ENCODE measurements at regions not wholly inside any gene's neighbourhood (a gene's known extent, or its start where the extent isn't known, plus 50 kb on each side); places are given as distances from the start of the nearest gene placed in this dataset.

DNA sequence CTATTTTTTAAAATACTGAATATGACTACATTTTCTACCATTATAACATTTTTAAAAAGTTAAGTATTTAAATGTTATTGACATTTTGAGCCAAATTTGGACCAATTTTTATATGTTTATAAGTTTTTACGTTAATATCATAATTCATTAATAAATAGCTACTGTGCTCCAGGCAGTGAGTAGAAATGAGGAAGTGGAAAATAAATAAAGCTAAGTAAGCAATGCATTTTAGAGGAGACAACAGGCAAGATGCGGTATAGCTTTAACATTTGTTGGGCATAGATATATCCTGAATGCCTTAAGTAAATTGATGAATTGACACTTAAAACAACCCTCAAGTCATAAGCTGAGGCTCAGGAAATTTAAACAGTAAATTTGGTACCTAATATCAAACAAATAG lies 474.8 kb downstream of the PCDH10 start:
- H3K4me3 Mint-ChIP-seq = no peak overlapping the region
- DNase-seq = no peak
- H3K9me3 Mint-ChIP-seq = peaks cover under 1% of the 10 kb centered on the region
- ChIA-PET POLR2A (no interaction called here), CTCF (no interaction called here)
- H3K4me1 Mint-ChIP-seq = no peaks in the 10 kb centered on the region
- no peaks in the 10 kb centered on the region for H3K36me3 Mint-ChIP-seq (ENCODE audit: low read depth)
- no peaks in the 10 kb centered on the region for H3K27me3 Mint-ChIP-seq
- H3K27ac Mint-ChIP-seq = no peak overlapping the region

GRCh38 chr4:133621628-133622027 lies 472.5 kb downstream of the PCDH10 start:
- no peak for DNase-seq
- Mint-ChIP-seq H3K36me3 (ENCODE audit: low read depth) (no peaks in the 10 kb centered on the region), H3K27ac (no peak overlapping the region), H3K4me3 (no peak overlapping the region), H3K4me1 (no peaks in the 10 kb centered on the region), H3K9me3 (no peaks in the 10 kb centered on the region), H3K27me3 (no peaks in the 10 kb centered on the region)
- ChIA-PET CTCF (no interaction called here), POLR2A (no interaction called here)

- POLR2A ChIA-PET = no interaction called here
Observed at GRCh38 chr4:133620555-133620954, 471.5 kb downstream of the PCDH10 start.

DNA sequence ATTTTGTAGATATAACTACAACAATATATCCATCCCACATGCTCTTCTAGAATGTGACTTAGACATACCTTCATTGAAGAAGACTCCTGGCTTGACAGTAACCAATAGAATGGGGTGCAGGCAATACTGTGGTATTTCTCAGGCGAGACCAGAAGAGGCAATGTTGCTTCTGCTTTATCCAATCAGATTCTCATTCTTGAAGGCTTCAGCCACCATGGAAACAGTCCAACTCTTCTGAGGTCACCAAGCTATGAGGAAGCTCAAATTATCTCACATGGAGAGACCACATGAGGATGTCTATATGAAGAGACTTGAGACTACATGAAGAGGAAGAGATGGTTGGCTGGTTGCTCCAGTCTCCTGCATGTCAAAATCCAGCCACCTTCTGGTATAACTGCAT lies 469.9 kb downstream of the PCDH10 start:
- H3K27ac Mint-ChIP-seq = no peak overlapping the region
- no peaks in the 10 kb centered on the region for H3K4me1 Mint-ChIP-seq
- H3K36me3 Mint-ChIP-seq (ENCODE audit: low read depth) = no peaks in the 10 kb centered on the region
- H3K27me3 Mint-ChIP-seq = no peaks in the 10 kb centered on the region
- H3K9me3 Mint-ChIP-seq = no peaks in the 10 kb centered on the region
- DNase-seq = no peak
- CTCF ChIA-PET = no interaction called here
- POLR2A ChIA-PET = no interaction called here
- no peak overlapping the region for H3K4me3 Mint-ChIP-seq

More at GRCh38 chr4:133620555-133620954, 471.5 kb downstream of the PCDH10 start:
- DNase-seq = no peak
- Mint-ChIP-seq H3K4me1 (no peaks in the 10 kb centered on the region), H3K9me3 (no peaks in the 10 kb centered on the region), H3K27ac (no peak overlapping the region), H3K36me3 (ENCODE audit: low read depth) (no peaks in the 10 kb centered on the region), H3K27me3 (no peaks in the 10 kb centered on the region), H3K4me3 (no peak overlapping the region)
- CTCF ChIA-PET = no interaction called here

GRCh38 chr4:133600008-133600407 lies 450.9 kb downstream of the PCDH10 start:
- no peak overlapping the region for H3K4me3 Mint-ChIP-seq
- H3K9me3 Mint-ChIP-seq = no peaks in the 10 kb centered on the region
- H3K27ac Mint-ChIP-seq = no peak overlapping the region
- ChIA-PET POLR2A (no interaction called here), CTCF (no interaction called here)
- H3K36me3 Mint-ChIP-seq (ENCODE audit: low read depth) = no peaks in the 10 kb centered on the region
- H3K27me3 Mint-ChIP-seq = no peaks in the 10 kb centered on the region
- no peaks in the 10 kb centered on the region for H3K4me1 Mint-ChIP-seq
- DNase-seq = no peak

DNA sequence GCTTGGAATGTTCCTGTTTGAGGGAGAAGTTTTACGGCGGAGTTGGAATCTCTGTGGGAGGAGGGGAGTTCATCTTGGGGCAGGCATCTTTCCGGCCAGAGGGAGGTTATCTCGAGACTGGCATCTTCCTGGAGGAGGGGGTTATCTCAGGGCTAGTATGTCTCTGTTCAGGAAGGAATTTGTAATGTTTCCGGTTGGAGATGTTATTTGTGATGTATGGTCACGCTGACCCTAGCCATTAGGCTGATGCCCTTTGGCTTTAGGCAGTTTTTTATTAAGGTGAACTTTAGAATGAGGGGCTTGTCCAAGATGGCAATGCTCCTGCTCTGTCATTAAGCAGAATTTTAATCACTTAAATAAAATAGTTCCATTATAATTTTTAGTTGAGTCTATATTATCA lies 449.7 kb downstream of the PCDH10 start:
- CTCF ChIA-PET = no interaction called here
- Mint-ChIP-seq H3K36me3 (ENCODE audit: low read depth) (no peaks in the 10 kb centered on the region), H3K9me3 (no peaks in the 10 kb centered on the region), H3K27me3 (no peaks in the 10 kb centered on the region), H3K27ac (no peak overlapping the region), H3K4me3 (no peak overlapping the region), H3K4me1 (no peaks in the 10 kb centered on the region)
- POLR2A ChIA-PET = no interaction called here
- no peak for DNase-seq

GRCh38 chr4:133597251-133597650 lies 448.2 kb downstream of the PCDH10 start:
- H3K27ac Mint-ChIP-seq = no peak overlapping the region
- no peaks in the 10 kb centered on the region for H3K36me3 Mint-ChIP-seq (ENCODE audit: low read depth)
- H3K27me3 Mint-ChIP-seq = no peaks in the 10 kb centered on the region
- no peak overlapping the region for H3K4me3 Mint-ChIP-seq
- H3K4me1 Mint-ChIP-seq = no peaks in the 10 kb centered on the region
- no peaks in the 10 kb centered on the region for H3K9me3 Mint-ChIP-seq
- DNase-seq = no peak
- POLR2A ChIA-PET = no interaction called here
- CTCF ChIA-PET = no interaction called here

GRCh38 chr4:133596459-133596858 lies 447.4 kb downstream of the PCDH10 start:
- no peak overlapping the region for H3K27ac Mint-ChIP-seq
- ChIA-PET POLR2A (no interaction called here), CTCF (no interaction called here)
- H3K4me3 Mint-ChIP-seq = no peak overlapping the region
- no peaks in the 10 kb centered on the region for H3K4me1 Mint-ChIP-seq
- no peak for DNase-seq
- no peaks in the 10 kb centered on the region for H3K36me3 Mint-ChIP-seq (ENCODE audit: low read depth)
- no peaks in the 10 kb centered on the region for H3K27me3 Mint-ChIP-seq
- H3K9me3 Mint-ChIP-seq = no peaks in the 10 kb centered on the region

GRCh38 chr4:133594390-133595207 lies 445.5 kb downstream of the PCDH10 start:
- H3K36me3 Mint-ChIP-seq (ENCODE audit: low read depth) = no peaks in the 10 kb centered on the region
- H3K9me3 Mint-ChIP-seq = no peaks in the 10 kb centered on the region
- ChIA-PET CTCF (no interaction called here), POLR2A (no interaction called here)
- no peak overlapping the region for H3K27ac Mint-ChIP-seq
- DNase-seq = no peak
- no peak overlapping the region for H3K4me3 Mint-ChIP-seq
- no peaks in the 10 kb centered on the region for H3K4me1 Mint-ChIP-seq
- H3K27me3 Mint-ChIP-seq = no peaks in the 10 kb centered on the region

DNA sequence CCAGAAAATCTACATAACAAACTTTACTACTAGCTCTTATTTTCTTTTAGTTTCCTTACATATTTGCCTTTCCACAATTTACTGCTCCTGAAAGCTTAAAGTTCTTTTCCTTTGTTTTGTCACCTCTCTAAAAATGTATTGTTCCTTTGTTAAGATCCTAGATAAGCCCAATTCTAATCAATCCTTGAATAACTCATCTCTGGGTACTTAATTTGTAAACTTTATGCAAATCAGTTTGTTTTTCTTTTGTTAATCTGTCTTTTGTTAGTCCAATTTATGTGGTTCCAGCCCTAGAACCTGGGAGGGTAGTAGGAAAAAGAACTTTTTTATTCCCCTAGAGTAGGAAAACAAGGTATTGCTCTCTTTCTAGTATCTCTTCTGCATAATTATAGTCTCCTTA lies 444.7 kb downstream of the PCDH10 start:
- Mint-ChIP-seq H3K27me3 (no peaks in the 10 kb centered on the region), H3K9me3 (no peaks in the 10 kb centered on the region), H3K27ac (no peak overlapping the region), H3K36me3 (ENCODE audit: low read depth) (no peaks in the 10 kb centered on the region), H3K4me3 (no peak overlapping the region), H3K4me1 (no peaks in the 10 kb centered on the region)
- CTCF ChIA-PET = no interaction called here
- POLR2A ChIA-PET = no interaction called here
- no peak for DNase-seq

GRCh38 chr4:133592591-133592990 lies 443.5 kb downstream of the PCDH10 start:
- CTCF ChIA-PET = no interaction called here

DNA sequence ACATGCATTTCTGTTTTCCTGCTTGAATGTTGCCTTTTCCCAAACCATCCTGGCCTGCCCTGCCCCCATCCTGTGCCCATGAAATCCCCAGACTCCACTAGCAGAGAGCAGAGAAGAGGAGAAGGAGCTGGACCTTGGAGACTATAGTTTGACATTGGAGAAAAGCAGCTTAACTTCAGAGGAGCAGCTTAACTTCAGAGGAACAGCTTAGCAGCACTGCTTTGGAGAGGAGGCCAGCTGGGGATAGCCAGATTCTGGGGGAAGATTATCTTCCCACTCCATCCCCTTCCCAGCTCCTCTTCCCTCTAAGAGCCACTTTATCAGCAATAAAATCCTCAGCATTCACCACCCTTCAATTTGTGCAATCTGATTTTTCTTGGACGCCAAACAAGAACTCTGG lies 443.0 kb downstream of the PCDH10 start:
- ChIA-PET CTCF (no interaction called here), POLR2A (no interaction called here)
- no peaks in the 10 kb centered on the region for H3K9me3 Mint-ChIP-seq
- no peak for DNase-seq
- H3K36me3 Mint-ChIP-seq (ENCODE audit: low read depth) = no peaks in the 10 kb centered on the region
- H3K27ac Mint-ChIP-seq = no peak overlapping the region
- H3K4me1 Mint-ChIP-seq = no peaks in the 10 kb centered on the region
- no peaks in the 10 kb centered on the region for H3K27me3 Mint-ChIP-seq
- H3K4me3 Mint-ChIP-seq = no peak overlapping the region

More at GRCh38 chr4:133592591-133592990, 443.5 kb downstream of the PCDH10 start:
- DNase-seq = no peak
- Mint-ChIP-seq H3K27ac (no peak overlapping the region), H3K9me3 (no peaks in the 10 kb centered on the region), H3K4me1 (no peaks in the 10 kb centered on the region), H3K4me3 (no peak overlapping the region), H3K36me3 (ENCODE audit: low read depth) (no peaks in the 10 kb centered on the region), H3K27me3 (no peaks in the 10 kb centered on the region)
- POLR2A ChIA-PET = no interaction called here

GRCh38 chr4:133588306-133588705 lies 439.2 kb downstream of the PCDH10 start:
- Mint-ChIP-seq H3K9me3 (no peaks in the 10 kb centered on the region), H3K36me3 (ENCODE audit: low read depth) (no peaks in the 10 kb centered on the region), H3K4me3 (no peak overlapping the region), H3K27ac (no peak overlapping the region), H3K4me1 (no peaks in the 10 kb centered on the region), H3K27me3 (no peaks in the 10 kb centered on the region)
- no peak for DNase-seq
- CTCF ChIA-PET = no interaction called here
- POLR2A ChIA-PET = no interaction called here

DNA sequence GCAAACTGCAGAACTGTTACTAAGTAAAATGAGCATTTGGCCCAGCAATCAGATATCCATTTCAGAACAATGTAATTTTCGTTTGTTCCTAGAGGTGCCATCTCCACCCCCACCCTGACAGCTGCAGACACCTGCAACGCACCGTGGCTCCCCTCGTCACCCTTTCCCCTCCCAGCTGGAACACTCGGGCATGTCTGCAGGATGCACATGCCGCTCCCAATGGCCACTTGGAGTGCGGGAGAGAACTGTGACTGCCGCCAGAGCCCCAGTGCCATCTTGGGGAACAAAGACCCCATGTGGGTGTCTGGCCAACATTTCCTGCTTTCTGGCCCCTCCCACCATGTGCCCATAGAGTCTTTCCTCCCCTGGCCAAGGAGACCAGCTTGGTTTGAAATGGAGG lies 436.2 kb downstream of the PCDH10 start:
- ChIA-PET CTCF (no interaction called here), POLR2A (no interaction called here)
- H3K36me3 Mint-ChIP-seq (ENCODE audit: low read depth) = no peaks in the 10 kb centered on the region
- H3K4me1 Mint-ChIP-seq = no peaks in the 10 kb centered on the region
- no peak for DNase-seq
- no peaks in the 10 kb centered on the region for H3K27me3 Mint-ChIP-seq
- H3K27ac Mint-ChIP-seq = no peak overlapping the region
- no peaks in the 10 kb centered on the region for H3K9me3 Mint-ChIP-seq
- H3K4me3 Mint-ChIP-seq = no peak overlapping the region
